Panc1 (cell line): ENCODE measurements at regions not wholly inside any gene's neighbourhood (a gene's known extent, or its start where the extent isn't known, plus 50 kb on each side); places are given as distances from the start of the nearest gene placed in this dataset.

Experiments used
- ATAC-seq: fragments of 200-7000 bp; cut with Tn5 transposase; 2 replicates; pipeline ENCODE4 v1.9.1; 2020; ENCODE audit warnings: mild to moderate bottlenecking, moderate library complexity
- BruUV-seq: library from RNA; stranded (reverse); fragments of 400-500 nt; replicated peaks from 2 replicates; lab custom pipeline; 2021; lab: Mats Ljungman, UMichigan
- CTCF ChIA-PET: fragments of 300-600 bp; sonication (Branson Sonifier 250); formaldehyde crosslinking; loops from one replicate; lab custom pipeline; 2022; ENCODE audit warnings: antibody characterized with exemption; lab: Charles Lee
- POLR2A ChIA-PET: fragments of 300-600 bp; sonication (Branson Sonifier 250); formaldehyde crosslinking; loops from one replicate; lab custom pipeline; 2022; ENCODE audit warnings: antibody characterized with exemption; lab: Charles Lee
- DNase-seq: peaks from one replicate; pipeline ENCODE4 v3.0.0-alpha.2; 2010; ENCODE audit warnings: low read depth, low spot score
- H3K27ac ChIP-seq: 2 replicates; pipeline ENCODE4 v1.5.1; 2011; ENCODE audit warnings: mild to moderate bottlenecking, low read length, inconsistent platforms
- H3K27me3 ChIP-seq: fragments of 200-500 bp; sonication (Bioruptor generic); 2 replicates; pipeline ENCODE4 v1.6.0; 2014; ENCODE audit warnings: low read length, inconsistent platforms; ENCODE audit not compliant: control insufficient read depth, insufficient read depth
- H3K36me3 ChIP-seq: fragments of 200-500 bp; sonication (Bioruptor generic); 2 replicates; pipeline ENCODE4 v1.5.1; 2014; ENCODE audit warnings: inconsistent platforms, mild to moderate bottlenecking, low read length, moderate library complexity; ENCODE audit not compliant: control insufficient read depth, insufficient read depth
- H3K4me1 ChIP-seq: 2 replicates; pipeline ENCODE4 v1.5.1; 2011; ENCODE audit warnings: inconsistent platforms, mild to moderate bottlenecking, low read length, moderate library complexity; ENCODE audit not compliant: control insufficient read depth, insufficient read depth
- H3K4me3 ChIP-seq, 2 experiments: 2 replicates each; pipeline ENCODE4 v1.5.1; 2011 to 2012; ENCODE audit warnings: low read depth in 2 of 2, low read length in 2 of 2, mild to moderate bottlenecking in 2 of 2, inconsistent platforms in 1 of 2, moderate library complexity in 1 of 2
- H3K9me3 ChIP-seq: fragments of 200-500 bp; sonication (Bioruptor generic); 2 replicates; pipeline ENCODE4 v1.5.1; 2014; ENCODE audit warnings: low read depth, mild to moderate bottlenecking, inconsistent platforms, low read length, moderate library complexity; ENCODE audit not compliant: control insufficient read depth, insufficient read depth
- POLR2AphosphoS5 ChIP-seq: IDR thresholded peaks from 2 replicates; pipeline ENCODE4 v1.6.1; 2012; ENCODE audit warnings: mild to moderate bottlenecking, low read depth, low read length, moderate library complexity
- SIN3A ChIP-seq: IDR thresholded peaks from 2 replicates; pipeline ENCODE4 v1.6.1; 2012; ENCODE audit warnings: low read depth, mild to moderate bottlenecking, low read length, moderate library complexity, borderline replicate concordance; ENCODE audit not compliant: insufficient read depth
- TCF7L2 ChIP-seq: IDR thresholded peaks from 2 replicates; pipeline ENCODE4 v1.6.1; 2011; ENCODE audit warnings: mild to moderate bottlenecking, low read depth, low read length, inconsistent platforms
- in situ Hi-C: cut with HindIII; loops from 2 replicates; pipeline ENCODE4 v1.10.0; 2016; ENCODE audit warnings: low sequenced_read_pairs, low pct_unique_long_range_greater_than_20kb
- intact Hi-C: fragments of 100-400 bp; cut with micrococcal nuclease; formaldehyde crosslinking; loops from one replicate; pipeline ENCODE4 v1.10.0; 2022; ENCODE audit not compliant: unreplicated experiment
- TF ChIP-seq, protein P1 (sequence below): fragments of 450-650 bp; IDR thresholded peaks from 2 replicates; pipeline ENCODE4 v1.5.1; 2017; ENCODE audit warnings: mild to moderate bottlenecking
- TF ChIP-seq, protein P2 (sequence below), 2 experiments: IDR thresholded peaks; 2 replicates each; pipeline ENCODE4 v1.6.1; 2011 to 2012; ENCODE audit warnings: low read depth in 2 of 2, control low read depth in 1 of 2, low read length in 1 of 2, mild to moderate bottlenecking in 1 of 2, moderate library complexity in 1 of 2; ENCODE audit not compliant: insufficient read depth in 1 of 2

DNA sequence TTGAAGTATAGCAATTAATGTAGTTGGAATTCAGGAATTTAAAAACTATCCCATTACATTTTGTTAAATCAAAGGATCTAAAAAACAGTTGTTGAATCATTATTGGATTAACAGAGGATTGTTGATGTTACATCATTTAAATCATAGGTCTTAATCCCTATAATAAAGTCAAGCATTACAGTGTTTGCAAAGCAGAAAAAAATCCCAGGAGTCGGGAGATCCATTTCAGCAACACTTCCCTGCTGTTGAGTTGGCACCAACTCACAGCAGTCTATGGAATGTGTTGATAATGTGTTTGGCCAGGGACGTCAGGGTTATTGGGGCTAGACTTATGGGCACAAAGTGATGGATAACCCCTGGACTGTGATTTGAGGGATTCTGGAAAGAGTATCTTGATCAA lies 99.1 kb upstream of the TMTC1 start:
- DNase-seq (no peak), ATAC-seq (no peak)
- Histone ChIP-seq H3K36me3 (no peaks in the 10 kb centered on the region), H3K4me1 (no peaks in the 10 kb centered on the region), H3K27ac (no peak overlapping the region), H3K9me3 (no peaks in the 10 kb centered on the region), H3K27me3 (no peaks in the 10 kb centered on the region), H3K4me3 (no peak overlapping the region)
- intact Hi-C loops = no loop called here
- POLR2A ChIA-PET = no interaction called here
- CTCF ChIA-PET = no interaction called here
- TF ChIP-seq, protein P1, sequence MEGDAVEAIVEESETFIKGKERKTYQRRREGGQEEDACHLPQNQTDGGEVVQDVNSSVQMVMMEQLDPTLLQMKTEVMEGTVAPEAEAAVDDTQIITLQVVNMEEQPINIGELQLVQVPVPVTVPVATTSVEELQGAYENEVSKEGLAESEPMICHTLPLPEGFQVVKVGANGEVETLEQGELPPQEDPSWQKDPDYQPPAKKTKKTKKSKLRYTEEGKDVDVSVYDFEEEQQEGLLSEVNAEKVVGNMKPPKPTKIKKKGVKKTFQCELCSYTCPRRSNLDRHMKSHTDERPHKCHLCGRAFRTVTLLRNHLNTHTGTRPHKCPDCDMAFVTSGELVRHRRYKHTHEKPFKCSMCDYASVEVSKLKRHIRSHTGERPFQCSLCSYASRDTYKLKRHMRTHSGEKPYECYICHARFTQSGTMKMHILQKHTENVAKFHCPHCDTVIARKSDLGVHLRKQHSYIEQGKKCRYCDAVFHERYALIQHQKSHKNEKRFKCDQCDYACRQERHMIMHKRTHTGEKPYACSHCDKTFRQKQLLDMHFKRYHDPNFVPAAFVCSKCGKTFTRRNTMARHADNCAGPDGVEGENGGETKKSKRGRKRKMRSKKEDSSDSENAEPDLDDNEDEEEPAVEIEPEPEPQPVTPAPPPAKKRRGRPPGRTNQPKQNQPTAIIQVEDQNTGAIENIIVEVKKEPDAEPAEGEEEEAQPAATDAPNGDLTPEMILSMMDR = no peak
- TF ChIP-seq TCF7L2 (no peak), POLR2AphosphoS5 (no peak), SIN3A (no peak)
- TF ChIP-seq, protein P2, sequence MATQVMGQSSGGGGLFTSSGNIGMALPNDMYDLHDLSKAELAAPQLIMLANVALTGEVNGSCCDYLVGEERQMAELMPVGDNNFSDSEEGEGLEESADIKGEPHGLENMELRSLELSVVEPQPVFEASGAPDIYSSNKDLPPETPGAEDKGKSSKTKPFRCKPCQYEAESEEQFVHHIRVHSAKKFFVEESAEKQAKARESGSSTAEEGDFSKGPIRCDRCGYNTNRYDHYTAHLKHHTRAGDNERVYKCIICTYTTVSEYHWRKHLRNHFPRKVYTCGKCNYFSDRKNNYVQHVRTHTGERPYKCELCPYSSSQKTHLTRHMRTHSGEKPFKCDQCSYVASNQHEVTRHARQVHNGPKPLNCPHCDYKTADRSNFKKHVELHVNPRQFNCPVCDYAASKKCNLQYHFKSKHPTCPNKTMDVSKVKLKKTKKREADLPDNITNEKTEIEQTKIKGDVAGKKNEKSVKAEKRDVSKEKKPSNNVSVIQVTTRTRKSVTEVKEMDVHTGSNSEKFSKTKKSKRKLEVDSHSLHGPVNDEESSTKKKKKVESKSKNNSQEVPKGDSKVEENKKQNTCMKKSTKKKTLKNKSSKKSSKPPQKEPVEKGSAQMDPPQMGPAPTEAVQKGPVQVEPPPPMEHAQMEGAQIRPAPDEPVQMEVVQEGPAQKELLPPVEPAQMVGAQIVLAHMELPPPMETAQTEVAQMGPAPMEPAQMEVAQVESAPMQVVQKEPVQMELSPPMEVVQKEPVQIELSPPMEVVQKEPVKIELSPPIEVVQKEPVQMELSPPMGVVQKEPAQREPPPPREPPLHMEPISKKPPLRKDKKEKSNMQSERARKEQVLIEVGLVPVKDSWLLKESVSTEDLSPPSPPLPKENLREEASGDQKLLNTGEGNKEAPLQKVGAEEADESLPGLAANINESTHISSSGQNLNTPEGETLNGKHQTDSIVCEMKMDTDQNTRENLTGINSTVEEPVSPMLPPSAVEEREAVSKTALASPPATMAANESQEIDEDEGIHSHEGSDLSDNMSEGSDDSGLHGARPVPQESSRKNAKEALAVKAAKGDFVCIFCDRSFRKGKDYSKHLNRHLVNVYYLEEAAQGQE (IDR thresholded peaks at IDR 0.05; ENCODE audit: insufficient read depth in 1 of 2, low read depth in 2 of 2, low read length in 1 of 2) = no peak
- in situ Hi-C loops = no loop called here
- no TSS peak for BruUV-seq

DNA sequence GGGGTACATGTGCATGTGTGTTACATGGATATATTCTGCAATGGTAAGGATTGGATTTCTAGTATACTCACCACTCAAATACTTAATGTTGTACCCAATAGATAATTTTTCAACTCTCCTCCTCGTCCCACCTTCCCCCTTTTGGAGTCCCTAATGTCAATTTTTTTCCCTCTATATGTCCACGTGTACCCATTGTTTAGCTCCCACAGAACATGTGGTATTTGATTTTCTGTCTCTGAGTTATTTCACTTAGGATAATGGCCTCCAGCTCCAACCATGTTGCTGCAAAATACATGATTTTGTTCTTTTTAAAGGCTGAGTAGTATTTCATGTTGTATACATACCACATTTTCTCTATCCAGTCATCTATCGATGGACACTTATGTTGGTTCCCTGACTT lies 97.2 kb upstream of the TMTC1 start:
- in situ Hi-C loops = no loop called here

More for the DNA sequence above, 97.2 kb upstream of the TMTC1 start:
- BruUV-seq = no TSS peak
- intact Hi-C loops = no loop called here
- TF ChIP-seq, protein P2 (IDR thresholded peaks at IDR 0.05; ENCODE audit: insufficient read depth in 1 of 2, low read depth in 2 of 2, low read length in 1 of 2) = no peak
- TF ChIP-seq POLR2AphosphoS5 (no peak), SIN3A (no peak), TCF7L2 (no peak)
- TF ChIP-seq, protein P1 = no peak
- H3K27ac ChIP-seq = no peak overlapping the region
- H3K27me3 ChIP-seq = no peaks in the 10 kb centered on the region
- ATAC-seq (no peak), DNase-seq (no peak)
- no peaks in the 10 kb centered on the region for H3K9me3 ChIP-seq
- no peaks in the 10 kb centered on the region for H3K4me1 ChIP-seq
- ChIA-PET POLR2A (no interaction called here), CTCF (no interaction called here)
- H3K4me3 ChIP-seq = no peak overlapping the region
- no peaks in the 10 kb centered on the region for H3K36me3 ChIP-seq
